Omental fat pad (tissue), 3 donors: ENCODE measurements at regions not wholly inside any gene's neighbourhood (a gene's known extent, or its start where the extent isn't known, plus 50 kb on each side); places are given as distances from the start of the nearest gene placed in this dataset. TPM values are rescaled to one million over a fixed set of nuclear protein-coding genes. Genes with fewer than 3 reads are reported as not detected.

Experiments used
- ATAC-seq: fragments of 150-250 bp; one replicate; pipeline ENCODE4 v1.9.1; 2016; ENCODE audit warnings: mild to moderate bottlenecking, moderate library complexity; ENCODE audit not compliant: low FRiP score
- DNase-seq: peaks from one replicate; pipeline ENCODE4 v3.0.0-alpha.2; 2019; ENCODE audit warnings: low spot score
- small RNA-seq: library from RNA; depleted of rRNA; stranded (forward); fragments of <200 nt; gene quantifications from one replicate; pipeline ENCODE3, GENCODE V24; 2016
- TF ChIP-seq, protein P1 (sequence below), 3 donors: fragments of 450-650 bp; IDR thresholded peaks; one replicate each; pipeline ENCODE4 v1.5.1; 2016 to 2017; ENCODE audit warnings: antibody characterized with exemption in 3 of 3, mild to moderate bottlenecking in 3 of 3, moderate library complexity in 2 of 3

DNA sequence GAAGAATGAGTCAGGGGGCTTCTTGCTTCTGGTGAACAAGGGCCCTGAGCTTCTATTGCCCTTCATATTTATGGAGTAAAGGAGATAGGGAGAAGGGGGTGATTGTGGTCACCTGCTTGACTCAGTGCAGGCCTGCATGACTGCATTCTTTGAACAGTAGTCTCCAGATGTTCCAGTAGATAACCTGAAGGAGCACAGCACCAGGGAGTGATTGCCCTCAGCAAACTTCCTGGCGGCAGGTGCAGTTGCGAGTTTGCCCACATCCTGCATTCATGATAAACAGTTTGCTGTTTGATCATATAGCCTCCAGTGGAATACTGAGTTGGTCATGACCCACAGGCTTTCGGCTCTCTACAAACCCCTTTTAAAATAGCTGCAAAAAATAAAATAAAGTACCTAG is 1632.7 kb downstream of the OTOL1 start:
- TF ChIP-seq, protein P1, sequence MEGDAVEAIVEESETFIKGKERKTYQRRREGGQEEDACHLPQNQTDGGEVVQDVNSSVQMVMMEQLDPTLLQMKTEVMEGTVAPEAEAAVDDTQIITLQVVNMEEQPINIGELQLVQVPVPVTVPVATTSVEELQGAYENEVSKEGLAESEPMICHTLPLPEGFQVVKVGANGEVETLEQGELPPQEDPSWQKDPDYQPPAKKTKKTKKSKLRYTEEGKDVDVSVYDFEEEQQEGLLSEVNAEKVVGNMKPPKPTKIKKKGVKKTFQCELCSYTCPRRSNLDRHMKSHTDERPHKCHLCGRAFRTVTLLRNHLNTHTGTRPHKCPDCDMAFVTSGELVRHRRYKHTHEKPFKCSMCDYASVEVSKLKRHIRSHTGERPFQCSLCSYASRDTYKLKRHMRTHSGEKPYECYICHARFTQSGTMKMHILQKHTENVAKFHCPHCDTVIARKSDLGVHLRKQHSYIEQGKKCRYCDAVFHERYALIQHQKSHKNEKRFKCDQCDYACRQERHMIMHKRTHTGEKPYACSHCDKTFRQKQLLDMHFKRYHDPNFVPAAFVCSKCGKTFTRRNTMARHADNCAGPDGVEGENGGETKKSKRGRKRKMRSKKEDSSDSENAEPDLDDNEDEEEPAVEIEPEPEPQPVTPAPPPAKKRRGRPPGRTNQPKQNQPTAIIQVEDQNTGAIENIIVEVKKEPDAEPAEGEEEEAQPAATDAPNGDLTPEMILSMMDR (IDR thresholded peaks at IDR 0.05) = no peak
- no peak for DNase-seq
- no peak for ATAC-seq

GRCh38 chr3:163126115-163126514 is 1629.5 kb downstream of the OTOL1 start:
- no peak for DNase-seq
- TF ChIP-seq, protein P1 (IDR thresholded peaks at IDR 0.05) = no peak
- ATAC-seq = no peak

Small RNA genes in the stretch of these regions (small RNA-seq; reads per million reads assigned to genes)
- gene MIR1263 (not detected), gene RNU7-82P (not detected)
